ENCODE measurements at regions not wholly inside any gene's neighbourhood (a gene's known extent, or its start where the extent isn't known, plus 50 kb on each side); places are given as distances from the start of the nearest gene placed in this dataset.

- TF ChIP-seq GATA2 (IDR thresholded peaks at IDR 0.05; ENCODE audit: low read depth, low read length): peak; percentile 21; the same call in 1 of the 2 replicates
- TF ChIP-seq GATA3 (IDR thresholded peaks at IDR 0.05; ENCODE audit: low read depth, low read length): no peak
Observed at GRCh38 chr12:105672121-105672975, 341.9 kb downstream of the C12orf75 start.

Data from SH-SY5Y (cell line).